Ishikawa (cell line): ENCODE measurements at regions not wholly inside any gene's neighbourhood (a gene's known extent, or its start where the extent isn't known, plus 50 kb on each side); places are given as distances from the start of the nearest gene placed in this dataset.

ENCODE experiments used
- CEBPB ChIP-seq: IDR thresholded peaks from 2 replicates; pipeline ENCODE4 v1.6.1; 2012
- CREB1 ChIP-seq: IDR thresholded peaks from 2 replicates; pipeline ENCODE4 v1.6.1; 2012; ENCODE audit warnings: low read depth
- EGR1 ChIP-seq: IDR thresholded peaks from 2 replicates; pipeline ENCODE4 v1.6.1; 2012
- EP300 ChIP-seq: IDR thresholded peaks from 2 replicates; pipeline ENCODE4 v1.6.1; 2012; ENCODE audit warnings: borderline replicate concordance
- FOXM1 ChIP-seq: IDR thresholded peaks from 2 replicates; pipeline ENCODE4 v1.6.1; 2012; ENCODE audit warnings: low read depth, borderline replicate concordance
- NFIC ChIP-seq: IDR thresholded peaks from 2 replicates; pipeline ENCODE4 v1.6.1; 2012
- RAD21 ChIP-seq: IDR thresholded peaks from 2 replicates; pipeline ENCODE4 v1.6.1; 2012; ENCODE audit warnings: low read depth
- TAF1 ChIP-seq: IDR thresholded peaks from 2 replicates; pipeline ENCODE4 v1.6.1; 2012; ENCODE audit warnings: low read depth, mild to moderate bottlenecking
- TCF12 ChIP-seq: IDR thresholded peaks from 2 replicates; pipeline ENCODE4 v1.6.1; 2012; ENCODE audit warnings: low read depth
- TEAD4 ChIP-seq: IDR thresholded peaks from 2 replicates; pipeline ENCODE4 v1.6.1; 2012
- YY1 ChIP-seq: IDR thresholded peaks from 2 replicates; pipeline ENCODE4 v1.6.1; 2012; ENCODE audit warnings: low read depth
- ZBTB7A ChIP-seq: IDR thresholded peaks from 2 replicates; pipeline ENCODE4 v1.6.1; 2012; ENCODE audit warnings: low read depth
- TF ChIP-seq, protein P1 (sequence below): IDR thresholded peaks from 2 replicates; pipeline ENCODE4 v1.6.1; 2012
- TF ChIP-seq, protein P2 (sequence below): IDR thresholded peaks from 2 replicates; pipeline ENCODE4 v1.6.1; 2012
- TF ChIP-seq, protein P3 (sequence below): IDR thresholded peaks from 2 replicates; pipeline ENCODE4 v1.6.1; 2012; ENCODE audit warnings: low read depth, mild to moderate bottlenecking

DNA sequence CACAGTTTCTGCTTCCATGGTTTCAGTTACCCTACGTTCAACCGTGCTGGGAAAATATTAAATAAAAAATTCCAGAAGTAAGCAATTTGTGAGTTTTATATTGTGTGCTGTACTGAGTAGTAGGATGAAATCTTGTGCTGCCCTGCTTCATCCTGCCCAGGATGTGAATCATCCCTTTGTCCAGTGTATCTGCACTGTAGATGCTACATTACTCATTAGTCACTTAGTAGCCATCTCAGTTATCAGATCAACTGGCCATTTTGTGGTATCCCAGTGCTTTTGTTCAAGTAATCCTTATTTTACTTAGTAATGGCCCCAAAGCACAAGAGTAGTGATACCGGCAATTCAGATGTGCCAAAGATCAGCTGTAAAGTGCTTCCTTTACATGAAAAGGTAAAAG is 97.9 kb downstream of the COX18 start:
- TF ChIP-seq, protein P1, sequence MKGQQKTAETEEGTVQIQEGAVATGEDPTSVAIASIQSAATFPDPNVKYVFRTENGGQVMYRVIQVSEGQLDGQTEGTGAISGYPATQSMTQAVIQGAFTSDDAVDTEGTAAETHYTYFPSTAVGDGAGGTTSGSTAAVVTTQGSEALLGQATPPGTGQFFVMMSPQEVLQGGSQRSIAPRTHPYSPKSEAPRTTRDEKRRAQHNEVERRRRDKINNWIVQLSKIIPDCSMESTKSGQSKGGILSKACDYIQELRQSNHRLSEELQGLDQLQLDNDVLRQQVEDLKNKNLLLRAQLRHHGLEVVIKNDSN: no peak
- TF ChIP-seq NFIC: no peak
- no peak for TF ChIP-seq TAF1
- TF ChIP-seq TCF12: no peak
- TF ChIP-seq ZBTB7A: no peak
- no peak for TF ChIP-seq RAD21
- TF ChIP-seq CREB1: no peak
- TF ChIP-seq, protein P2, sequence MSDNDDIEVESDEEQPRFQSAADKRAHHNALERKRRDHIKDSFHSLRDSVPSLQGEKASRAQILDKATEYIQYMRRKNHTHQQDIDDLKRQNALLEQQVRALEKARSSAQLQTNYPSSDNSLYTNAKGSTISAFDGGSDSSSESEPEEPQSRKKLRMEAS: no peak
- no peak for TF ChIP-seq YY1
- TF ChIP-seq TEAD4: no peak
- no peak for TF ChIP-seq CEBPB
- TF ChIP-seq EGR1: no peak
- no peak for TF ChIP-seq FOXM1
- TF ChIP-seq, protein P3, sequence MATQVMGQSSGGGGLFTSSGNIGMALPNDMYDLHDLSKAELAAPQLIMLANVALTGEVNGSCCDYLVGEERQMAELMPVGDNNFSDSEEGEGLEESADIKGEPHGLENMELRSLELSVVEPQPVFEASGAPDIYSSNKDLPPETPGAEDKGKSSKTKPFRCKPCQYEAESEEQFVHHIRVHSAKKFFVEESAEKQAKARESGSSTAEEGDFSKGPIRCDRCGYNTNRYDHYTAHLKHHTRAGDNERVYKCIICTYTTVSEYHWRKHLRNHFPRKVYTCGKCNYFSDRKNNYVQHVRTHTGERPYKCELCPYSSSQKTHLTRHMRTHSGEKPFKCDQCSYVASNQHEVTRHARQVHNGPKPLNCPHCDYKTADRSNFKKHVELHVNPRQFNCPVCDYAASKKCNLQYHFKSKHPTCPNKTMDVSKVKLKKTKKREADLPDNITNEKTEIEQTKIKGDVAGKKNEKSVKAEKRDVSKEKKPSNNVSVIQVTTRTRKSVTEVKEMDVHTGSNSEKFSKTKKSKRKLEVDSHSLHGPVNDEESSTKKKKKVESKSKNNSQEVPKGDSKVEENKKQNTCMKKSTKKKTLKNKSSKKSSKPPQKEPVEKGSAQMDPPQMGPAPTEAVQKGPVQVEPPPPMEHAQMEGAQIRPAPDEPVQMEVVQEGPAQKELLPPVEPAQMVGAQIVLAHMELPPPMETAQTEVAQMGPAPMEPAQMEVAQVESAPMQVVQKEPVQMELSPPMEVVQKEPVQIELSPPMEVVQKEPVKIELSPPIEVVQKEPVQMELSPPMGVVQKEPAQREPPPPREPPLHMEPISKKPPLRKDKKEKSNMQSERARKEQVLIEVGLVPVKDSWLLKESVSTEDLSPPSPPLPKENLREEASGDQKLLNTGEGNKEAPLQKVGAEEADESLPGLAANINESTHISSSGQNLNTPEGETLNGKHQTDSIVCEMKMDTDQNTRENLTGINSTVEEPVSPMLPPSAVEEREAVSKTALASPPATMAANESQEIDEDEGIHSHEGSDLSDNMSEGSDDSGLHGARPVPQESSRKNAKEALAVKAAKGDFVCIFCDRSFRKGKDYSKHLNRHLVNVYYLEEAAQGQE: no peak
- no peak for TF ChIP-seq EP300

DNA sequence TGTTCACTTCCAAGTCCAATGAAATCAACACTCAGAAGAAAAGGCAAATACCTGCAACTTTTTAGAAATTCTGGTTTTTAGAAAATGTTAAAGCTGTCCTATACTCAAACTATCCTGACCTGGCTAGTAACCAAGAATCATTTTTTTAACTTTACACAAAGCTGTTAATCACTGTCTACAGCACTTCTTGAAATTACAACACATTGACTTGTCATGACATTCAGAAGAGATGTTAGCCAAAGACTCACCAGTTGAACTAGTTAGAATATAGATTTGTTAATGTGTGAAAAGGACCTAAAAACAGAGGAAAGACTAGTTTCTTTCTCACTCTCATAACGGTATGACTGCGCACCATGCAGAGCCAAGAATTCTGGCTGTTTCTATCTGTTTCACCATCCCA is 98.8 kb downstream of the COX18 start:
- no peak for TF ChIP-seq FOXM1

DNA sequence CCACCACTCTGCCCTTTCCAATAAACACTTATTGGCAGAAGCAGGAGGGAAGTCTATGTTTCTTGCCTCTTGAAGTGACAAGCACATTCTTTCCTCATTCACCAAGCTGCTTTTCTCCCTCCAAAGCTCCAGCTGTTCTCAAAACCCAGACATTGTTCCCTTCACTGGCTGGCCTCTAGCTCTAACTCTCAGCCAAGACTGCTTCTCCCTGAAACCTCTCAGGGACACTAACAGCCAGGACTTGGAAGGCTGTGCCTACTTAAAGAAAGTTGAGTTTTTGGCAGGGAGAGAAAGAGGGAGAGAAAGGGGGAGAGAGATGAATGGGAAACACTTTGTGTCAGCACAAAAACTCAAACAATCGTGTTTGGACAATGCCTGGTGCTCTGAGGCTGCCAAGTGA is 99.5 kb downstream of the COX18 start:
- TF ChIP-seq RAD21: no peak
- TF ChIP-seq, protein P2: no peak
- TF ChIP-seq, protein P3: no peak

DNA sequence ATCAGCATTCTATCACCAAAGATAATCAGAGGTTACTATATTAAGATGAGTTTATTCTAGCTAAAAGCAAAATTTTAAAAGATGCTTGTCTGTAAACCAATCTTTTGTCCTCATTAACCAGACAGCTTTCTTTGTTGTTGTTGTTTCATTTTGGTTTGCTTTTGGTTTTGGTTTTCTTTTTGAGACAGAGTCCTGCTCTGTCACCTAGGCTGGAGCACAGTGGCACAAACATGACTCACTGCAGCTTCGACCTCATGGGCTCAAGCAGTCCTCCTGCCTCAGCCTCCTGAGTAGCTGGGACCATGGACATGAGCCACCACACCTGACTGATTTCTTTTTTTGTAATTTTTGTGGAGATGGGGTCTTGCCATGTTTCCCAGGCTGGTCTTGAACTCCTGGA is 102.9 kb downstream of the COX18 start:
- TF ChIP-seq EP300: no peak
- TF ChIP-seq, protein P1: no peak
- TF ChIP-seq, protein P3: no peak
- no peak for TF ChIP-seq TEAD4
- TF ChIP-seq EGR1: no peak
- TF ChIP-seq, protein P2: no peak
- TF ChIP-seq FOXM1: no peak
- TF ChIP-seq CEBPB: no peak
- TF ChIP-seq CREB1: no peak

DNA sequence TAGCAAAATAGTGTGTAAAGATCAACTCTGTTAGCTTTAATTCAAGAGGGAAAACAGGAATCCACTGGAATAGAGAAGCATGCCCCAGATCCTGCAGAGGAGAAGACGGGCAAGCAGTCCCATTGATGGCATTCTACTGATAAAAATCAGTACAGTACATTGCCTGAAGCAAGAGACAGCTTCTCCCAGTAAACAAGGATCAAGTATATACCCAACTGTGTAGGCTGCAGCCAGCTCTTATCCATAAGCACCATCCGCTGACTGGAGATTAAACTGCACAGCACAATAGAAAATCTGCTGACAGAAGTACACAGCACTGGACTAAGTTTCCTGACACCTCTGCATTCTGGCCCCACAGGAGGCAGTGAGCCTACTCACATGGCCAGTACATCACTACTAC is 110.1 kb downstream of the COX18 start:
- no peak for TF ChIP-seq RAD21
- no peak for TF ChIP-seq YY1

DNA sequence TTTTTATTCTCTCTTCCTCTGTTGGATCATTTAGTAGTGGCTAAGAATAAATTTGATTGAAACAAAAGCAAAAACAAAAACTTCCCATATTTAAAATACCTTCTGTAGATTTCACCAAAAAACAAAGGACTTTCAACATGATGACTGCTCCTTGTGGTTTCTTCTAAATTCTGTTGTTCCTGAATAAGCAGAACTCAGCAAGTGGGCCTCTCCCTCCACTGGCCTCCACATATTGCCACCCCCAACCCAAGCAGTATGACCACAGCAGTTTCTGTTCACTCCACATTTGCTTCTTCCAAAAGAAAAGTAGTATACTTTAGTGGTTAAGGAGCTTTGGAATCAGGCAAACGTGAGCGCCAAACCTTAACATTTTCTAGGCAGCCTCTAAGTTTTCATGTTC is 114.7 kb downstream of the COX18 start:
- TF ChIP-seq, protein P2: no peak
- TF ChIP-seq TEAD4 (no peak), CEBPB (no peak), RAD21 (no peak), YY1 (no peak), ZBTB7A (no peak), NFIC (no peak), FOXM1 (no peak), EP300 (no peak), EGR1 (no peak), TAF1 (no peak), CREB1 (no peak), TCF12 (no peak)
- TF ChIP-seq, protein P1: no peak
- TF ChIP-seq, protein P3: no peak
